ENCODE measurements at regions not wholly inside any gene's neighbourhood (a gene's known extent, or its start where the extent isn't known, plus 50 kb on each side); places are given as distances from the start of the nearest gene placed in this dataset.
A peak's percentile ranks its signal among the peaks of the same experiment; 100 is the strongest.

DNA sequence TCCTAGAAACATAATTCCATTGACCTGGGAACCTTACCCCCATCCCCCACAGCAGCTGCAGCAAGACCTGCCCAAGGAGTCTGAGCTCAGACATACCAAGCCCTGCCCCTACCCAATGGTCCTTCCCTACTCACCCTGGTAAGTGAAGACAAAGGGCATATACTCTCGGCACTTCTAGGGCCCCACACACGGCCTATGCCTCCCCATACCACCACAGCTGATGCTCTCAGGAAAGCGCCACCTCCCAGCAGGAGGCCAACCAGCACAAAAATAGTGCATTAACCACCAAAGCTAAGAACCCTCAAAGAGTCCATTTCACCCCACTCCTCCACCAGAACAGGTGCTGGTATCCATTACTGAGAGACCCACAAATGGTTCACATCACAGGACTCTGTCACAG, 74.4 kb upstream of the GUCY1A2 start:
- Histone ChIP-seq H3K9me3 (ENCODE audit: low read length) (no peaks in the 10 kb centered on the region), H3K4me1 (ENCODE audit: insufficient read depth, low read length) (no peaks in the 10 kb centered on the region), H3K4me2 (ENCODE audit: low read length) (no peak overlapping the region), H3K36me3 (ENCODE audit: low read depth, low read length) (no peaks in the 10 kb centered on the region), H3K27me3 (ENCODE audit: low read length) (no peaks in the 10 kb centered on the region), H3K79me2 (ENCODE audit: low read length) (no peaks in the 10 kb centered on the region), H3K27ac (ENCODE audit: low read length) (no peak overlapping the region), H3K4me3 (ENCODE audit: low read length) (no peak overlapping the region), H2AFZ (ENCODE audit: low read length) (no peak overlapping the region), H3F3A (ENCODE audit: low read length, unreplicated experiment) (no peaks in the 10 kb centered on the region), H3K9ac (ENCODE audit: low read length) (no peak overlapping the region), H3K9me2 (replicated peaks; ENCODE audit: low read length) (no peaks in the 10 kb centered on the region), H4K20me1 (ENCODE audit: low read length) (no peaks in the 10 kb centered on the region)
- POLR2A ChIA-PET (ENCODE audit: unreplicated experiment), result no interaction called here
- intact Hi-C loops (cut with micrococcal nuclease), result no loop called here
- DNase-seq (no peak), ATAC-seq (no peak)
- no TSS peak for BruUV-seq (replicated peaks)
- CTCF ChIA-PET, result no interaction called here
- TF ChIP-seq, protein P1, sequence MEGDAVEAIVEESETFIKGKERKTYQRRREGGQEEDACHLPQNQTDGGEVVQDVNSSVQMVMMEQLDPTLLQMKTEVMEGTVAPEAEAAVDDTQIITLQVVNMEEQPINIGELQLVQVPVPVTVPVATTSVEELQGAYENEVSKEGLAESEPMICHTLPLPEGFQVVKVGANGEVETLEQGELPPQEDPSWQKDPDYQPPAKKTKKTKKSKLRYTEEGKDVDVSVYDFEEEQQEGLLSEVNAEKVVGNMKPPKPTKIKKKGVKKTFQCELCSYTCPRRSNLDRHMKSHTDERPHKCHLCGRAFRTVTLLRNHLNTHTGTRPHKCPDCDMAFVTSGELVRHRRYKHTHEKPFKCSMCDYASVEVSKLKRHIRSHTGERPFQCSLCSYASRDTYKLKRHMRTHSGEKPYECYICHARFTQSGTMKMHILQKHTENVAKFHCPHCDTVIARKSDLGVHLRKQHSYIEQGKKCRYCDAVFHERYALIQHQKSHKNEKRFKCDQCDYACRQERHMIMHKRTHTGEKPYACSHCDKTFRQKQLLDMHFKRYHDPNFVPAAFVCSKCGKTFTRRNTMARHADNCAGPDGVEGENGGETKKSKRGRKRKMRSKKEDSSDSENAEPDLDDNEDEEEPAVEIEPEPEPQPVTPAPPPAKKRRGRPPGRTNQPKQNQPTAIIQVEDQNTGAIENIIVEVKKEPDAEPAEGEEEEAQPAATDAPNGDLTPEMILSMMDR (conservative IDR thresholded peaks at IDR 0.05; ENCODE audit: low read depth, low read length), result no peak
- TF ChIP-seq EZH2phosphoT487 (IDR thresholded peaks at IDR 0.05; ENCODE audit: borderline replicate concordance, low read length) (no peak), EZH2 (IDR thresholded peaks at IDR 0.05; ENCODE audit: low read length, unreplicated experiment) (no peak)

DNA sequence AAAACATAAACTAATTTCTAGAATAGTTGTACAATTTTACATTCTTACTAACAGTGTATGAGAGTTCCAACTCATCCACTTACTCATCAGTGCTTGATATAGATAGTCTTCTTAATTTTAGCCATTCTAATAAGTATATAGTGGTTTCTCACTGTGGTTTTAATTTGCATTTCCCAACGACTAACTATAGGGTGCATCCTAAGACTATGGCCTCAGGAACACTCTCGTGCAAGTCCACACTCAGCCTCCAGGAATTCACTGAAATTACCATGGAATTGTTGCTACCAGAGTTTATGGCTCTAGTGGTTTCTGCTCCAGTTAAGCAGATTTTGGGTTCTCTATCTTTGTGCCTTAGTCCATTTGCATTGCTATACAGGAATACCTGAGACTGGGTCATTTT, 60.1 kb upstream of the GUCY1A2 start:
- Histone ChIP-seq H3K9me2 (replicated peaks; ENCODE audit: low read length) (no peaks in the 10 kb centered on the region), H3K9me3 (ENCODE audit: low read length) (no peaks in the 10 kb centered on the region), H3K9ac (ENCODE audit: low read length) (no peak overlapping the region), H3K27ac (ENCODE audit: low read length) (no peak overlapping the region), H4K20me1 (ENCODE audit: low read length) (no peaks in the 10 kb centered on the region), H3K4me2 (ENCODE audit: low read length) (no peak overlapping the region), H3K27me3 (ENCODE audit: low read length) (no peaks in the 10 kb centered on the region; the same call in 1 of the 2 replicates), H2AFZ (ENCODE audit: low read length) (no peak overlapping the region), H3K79me2 (ENCODE audit: low read length) (no peaks in the 10 kb centered on the region), H3K4me3 (ENCODE audit: low read length) (no peak overlapping the region), H3K36me3 (ENCODE audit: low read depth, low read length) (no peaks in the 10 kb centered on the region), H3K4me1 (ENCODE audit: insufficient read depth, low read length) (no peaks in the 10 kb centered on the region), H3F3A (ENCODE audit: low read length, unreplicated experiment) (no peaks in the 10 kb centered on the region)
- ChIA-PET POLR2A (ENCODE audit: unreplicated experiment) (no interaction called here), CTCF (no interaction called here)
- DNase-seq, result peak; percentile 6
- ATAC-seq, result no peak
- BruUV-seq (replicated peaks), result no TSS peak
- TF ChIP-seq EZH2 (IDR thresholded peaks at IDR 0.05; ENCODE audit: low read length, unreplicated experiment) (no peak), EZH2phosphoT487 (IDR thresholded peaks at IDR 0.05; ENCODE audit: borderline replicate concordance, low read length) (no peak)
- TF ChIP-seq, protein P1 (conservative IDR thresholded peaks at IDR 0.05; ENCODE audit: low read depth, low read length), result no peak
- intact Hi-C loops (cut with micrococcal nuclease), result no loop called here

DNA sequence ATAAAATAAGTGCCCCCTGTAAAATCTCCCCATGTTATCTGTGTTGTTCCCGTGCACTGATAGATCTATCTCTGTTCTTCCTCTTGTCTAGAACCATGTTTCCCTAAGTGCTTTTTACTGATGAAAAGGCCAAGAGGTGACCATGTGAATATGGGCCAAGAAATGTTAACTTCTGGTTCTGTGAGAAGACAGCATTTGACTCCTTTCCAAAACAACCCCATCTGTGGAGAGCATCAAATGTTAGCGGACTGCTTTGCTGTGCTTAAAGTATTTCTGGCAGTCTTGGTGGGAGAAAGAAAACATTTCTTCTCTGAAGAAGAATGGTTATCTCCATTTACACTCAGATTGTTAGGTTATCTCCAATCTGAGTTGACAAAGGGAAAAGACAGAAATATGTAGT, 58.6 kb upstream of the GUCY1A2 start:
- ATAC-seq (no peak), DNase-seq (no peak)
- Histone ChIP-seq H3K9me2 (replicated peaks; ENCODE audit: low read length) (no peaks in the 10 kb centered on the region), H3K27ac (ENCODE audit: low read length) (no peak overlapping the region), H3K4me1 (ENCODE audit: insufficient read depth, low read length) (no peaks in the 10 kb centered on the region), H3K9ac (ENCODE audit: low read length) (no peak overlapping the region), H4K20me1 (ENCODE audit: low read length) (no peaks in the 10 kb centered on the region), H3K4me3 (ENCODE audit: low read length) (no peak overlapping the region), H3K4me2 (ENCODE audit: low read length) (no peak overlapping the region), H3K9me3 (ENCODE audit: low read length) (no peaks in the 10 kb centered on the region), H3K27me3 (ENCODE audit: low read length) (no peaks in the 10 kb centered on the region; the same call in 1 of the 2 replicates), H2AFZ (ENCODE audit: low read length) (no peak overlapping the region), H3K36me3 (ENCODE audit: low read depth, low read length) (no peaks in the 10 kb centered on the region), H3K79me2 (ENCODE audit: low read length) (no peaks in the 10 kb centered on the region), H3F3A (ENCODE audit: low read length, unreplicated experiment) (no peaks in the 10 kb centered on the region)
- BruUV-seq (replicated peaks), result no TSS peak
- intact Hi-C loops (cut with micrococcal nuclease), result no loop called here
- TF ChIP-seq, protein P1 (conservative IDR thresholded peaks at IDR 0.05; ENCODE audit: low read depth, low read length), result no peak
- TF ChIP-seq EZH2 (IDR thresholded peaks at IDR 0.05; ENCODE audit: low read length, unreplicated experiment) (no peak), EZH2phosphoT487 (IDR thresholded peaks at IDR 0.05; ENCODE audit: borderline replicate concordance, low read length) (no peak)
- POLR2A ChIA-PET (ENCODE audit: unreplicated experiment), result no interaction called here
- CTCF ChIA-PET, result no interaction called here
